ENCODE measurements at regions not wholly inside any gene's neighbourhood (a gene's known extent, or its start where the extent isn't known, plus 50 kb on each side); places are given as distances from the start of the nearest gene placed in this dataset.

DNA sequence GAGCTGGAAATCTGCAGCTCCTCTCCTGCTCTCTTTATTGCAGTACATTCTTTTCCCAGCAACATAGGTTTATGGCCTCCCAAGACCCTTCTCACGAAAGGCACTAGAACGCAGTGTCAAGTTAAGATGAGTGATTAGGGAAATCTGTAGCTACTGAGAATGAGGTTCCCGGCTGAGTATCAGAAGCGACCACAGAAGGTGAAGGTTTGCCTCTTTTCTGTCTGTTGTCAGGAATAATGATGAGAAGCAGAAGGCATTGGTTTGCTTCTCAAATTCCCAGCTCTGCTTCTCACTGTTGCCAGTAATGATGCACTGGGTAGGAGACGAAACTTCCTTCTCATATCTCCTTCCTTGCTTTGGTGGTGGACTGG, 128.4 kb downstream of the NTMT2 start:
- TF ChIP-seq CTCF (IDR thresholded peaks at IDR 0.05) (no peak), POLR2A (IDR thresholded peaks at IDR 0.05) (no peak)

Measured in heart left ventricle (tissue), 13 donors.